Suppressor macrophage treated with lipopolysaccharide for 1 hour (primary cell): ENCODE measurements at regions not wholly inside any gene's neighbourhood (a gene's known extent, or its start where the extent isn't known, plus 50 kb on each side); places are given as distances from the start of the nearest gene placed in this dataset.
A peak's percentile ranks its signal among the peaks of the same experiment; 100 is the strongest.

Experiments used
- DNase-seq, 3 donors: peaks; one replicate each; pipeline ENCODE4 v3.0.0-alpha.2; 2020 to 2022

GRCh38 chr2:207257251-207258250 lies 91.8 kb upstream of the KLF7 start:
- DNase-seq = no peak

GRCh38 chr2:207258263-207258991 lies 92.7 kb upstream of the KLF7 start:
- peak; percentile 39 to 71 (median 69) for DNase-seq

GRCh38 chr2:207260021-207260420 lies 94.3 kb upstream of the KLF7 start:
- DNase-seq = no peak

- DNase-seq = no peak
These were observed 95.2 kb upstream of the KLF7 start for GRCh38 chr2:207260947-207261346.

GRCh38 chr2:207264310-207264709 lies 98.6 kb upstream of the KLF7 start:
- no peak for DNase-seq

- peak; percentile 25 to 60 (median 42) for DNase-seq
These were observed 99.6 kb upstream of the KLF7 start for GRCh38 chr2:207265332-207265731.

GRCh38 chr2:207265869-207266268 lies 100.1 kb upstream of the KLF7 start:
- DNase-seq = peak; percentile 37 to 68 (median 65)

- DNase-seq = no peak
These were observed 100.9 kb upstream of the KLF7 start for GRCh38 chr2:207266648-207267047.

- DNase-seq = no peak
These were observed 103.3 kb upstream of the KLF7 start for GRCh38 chr2:207269038-207269437.

GRCh38 chr2:207274530-207275189 lies 108.9 kb upstream of the KLF7 start:
- DNase-seq = peak in 2 of 3 donors; percentile 61 to 64

- DNase-seq = no peak
These were observed 110.0 kb upstream of the KLF7 start for GRCh38 chr2:207275779-207276178.

- no peak for DNase-seq
These were observed 110.5 kb upstream of the KLF7 start for GRCh38 chr2:207276248-207276647.

GRCh38 chr2:207276858-207277257 lies 111.1 kb upstream of the KLF7 start:
- DNase-seq = no peak

- DNase-seq = no peak
These were observed 113.8 kb upstream of the KLF7 start for GRCh38 chr2:207279520-207279919.

- peak; percentile 36 to 54 (median 50) for DNase-seq
These were observed 115.7 kb upstream of the KLF7 start for GRCh38 chr2:207281436-207281835.

- peak in 1 of 3 donors; percentile 28 for DNase-seq
These were observed 117.2 kb upstream of the KLF7 start for GRCh38 chr2:207282916-207283315.

GRCh38 chr2:207283356-207283755 lies 117.6 kb upstream of the KLF7 start:
- peak; percentile 91 to 95 (median 93) for DNase-seq

GRCh38 chr2:207284556-207285472 lies 119.1 kb upstream of the KLF7 start:
- no peak for DNase-seq

- no peak for DNase-seq
These were observed 119.7 kb upstream of the KLF7 start for GRCh38 chr2:207285473-207285815.

- peak; percentile 15 to 47 (median 15) for DNase-seq
These were observed 120.4 kb upstream of the KLF7 start for GRCh38 chr2:207286106-207286505.

- peak; percentile 78 to 90 (median 83) for DNase-seq
These were observed 122.9 kb upstream of the KLF7 start for GRCh38 chr2:207288628-207289027.
